ENCODE measurements at regions not wholly inside any gene's neighbourhood (a gene's known extent, or its start where the extent isn't known, plus 50 kb on each side); places are given as distances from the start of the nearest gene placed in this dataset.

- H3K36me3 Mint-ChIP-seq (ENCODE audit: insufficient read depth, unreplicated experiment): no peaks in the 10 kb centered on the region
- DNase-seq: no peak
- no peaks in the 10 kb centered on the region for H3K27me3 Mint-ChIP-seq (ENCODE audit: unreplicated experiment)
- CTCF ChIA-PET: no interaction called here
- no peak for TF ChIP-seq CTCF (IDR thresholded peaks at IDR 0.05; ENCODE audit: unreplicated experiment)
- no peak overlapping the region for H3K27ac Mint-ChIP-seq (ENCODE audit: unreplicated experiment)
- no peak overlapping the region for H3K4me3 Mint-ChIP-seq (ENCODE audit: low read depth, unreplicated experiment)
- no TSS peak for BruUV-seq (replicated peaks)
- peaks cover 35% of the 10 kb centered on the region for H3K4me1 Mint-ChIP-seq (ENCODE audit: low read depth, unreplicated experiment)
- intact Hi-C loops (cut with micrococcal nuclease; ENCODE audit: unreplicated experiment): loop anchor here (5.0 kb wide), 1 partner anchor 54 kb away; no protein-coding TSS in a partner anchor
- H3K9me3 Mint-ChIP-seq (ENCODE audit: low read depth, unreplicated experiment): no peaks in the 10 kb centered on the region
Observed at GRCh38 chr1:56333461-56333860, 245.9 kb downstream of the PLPP3 start.

- peak; percentile 55 for DNase-seq
- CTCF ChIA-PET: interaction anchor here (0.5 to 1.0 kb wide), 2 partner anchors 12 to 1052 kb away, joined by 3 read pairs; no protein-coding TSS in a partner anchor
- H3K4me1 Mint-ChIP-seq (ENCODE audit: low read depth, unreplicated experiment): peaks cover 39% of the 10 kb centered on the region
- H3K27ac Mint-ChIP-seq (ENCODE audit: unreplicated experiment): peak overlapping the region; percentile 94
- no peaks in the 10 kb centered on the region for H3K9me3 Mint-ChIP-seq (ENCODE audit: low read depth, unreplicated experiment)
- no peaks in the 10 kb centered on the region for H3K36me3 Mint-ChIP-seq (ENCODE audit: insufficient read depth, unreplicated experiment)
- TSS peak; percentile 90 for BruUV-seq (replicated peaks)
- H3K4me3 Mint-ChIP-seq (ENCODE audit: low read depth, unreplicated experiment): peak overlapping the region; percentile 64
- H3K27me3 Mint-ChIP-seq (ENCODE audit: unreplicated experiment): no peaks in the 10 kb centered on the region
- intact Hi-C loops (cut with micrococcal nuclease; ENCODE audit: unreplicated experiment): loop anchor here (2.0 to 5.0 kb wide), 4 partner anchors 47 to 247 kb away; partner anchors contain the start of gene PLPP3
- no peak for TF ChIP-seq CTCF (IDR thresholded peaks at IDR 0.05; ENCODE audit: unreplicated experiment)
Observed at GRCh38 chr1:56331892-56332567, 247.3 kb downstream of the PLPP3 start.

GRCh38 chr1:56331207-56331891 lies 248.0 kb downstream of the PLPP3 start:
- CTCF ChIA-PET: no interaction called here
- Mint-ChIP-seq H3K36me3 (ENCODE audit: insufficient read depth, unreplicated experiment) (no peaks in the 10 kb centered on the region), H3K27ac (ENCODE audit: unreplicated experiment) (peak overlapping the region; percentile 94), H3K4me1 (ENCODE audit: low read depth, unreplicated experiment) (peaks cover 39% of the 10 kb centered on the region), H3K4me3 (ENCODE audit: low read depth, unreplicated experiment) (peak overlapping the region; percentile 64), H3K27me3 (ENCODE audit: unreplicated experiment) (no peaks in the 10 kb centered on the region), H3K9me3 (ENCODE audit: low read depth, unreplicated experiment) (no peaks in the 10 kb centered on the region)
- intact Hi-C loops (cut with micrococcal nuclease; ENCODE audit: unreplicated experiment): loop anchor here (2.0 to 5.0 kb wide), 4 partner anchors 47 to 247 kb away; partner anchors contain the start of gene PLPP3
- BruUV-seq (replicated peaks): no TSS peak
- DNase-seq: peak; percentile 20
- TF ChIP-seq CTCF (IDR thresholded peaks at IDR 0.05; ENCODE audit: unreplicated experiment): no peak

GRCh38 chr1:56330391-56331026 lies 248.9 kb downstream of the PLPP3 start:
- BruUV-seq (replicated peaks): no TSS peak
- Mint-ChIP-seq H3K27ac (ENCODE audit: unreplicated experiment) (peak overlapping the region; percentile 94), H3K36me3 (ENCODE audit: insufficient read depth, unreplicated experiment) (no peaks in the 10 kb centered on the region), H3K27me3 (ENCODE audit: unreplicated experiment) (no peaks in the 10 kb centered on the region), H3K4me1 (ENCODE audit: low read depth, unreplicated experiment) (peaks cover 46% of the 10 kb centered on the region), H3K4me3 (ENCODE audit: low read depth, unreplicated experiment) (peak overlapping the region; percentile 24), H3K9me3 (ENCODE audit: low read depth, unreplicated experiment) (no peaks in the 10 kb centered on the region)
- no peak for DNase-seq
- CTCF ChIA-PET: no interaction called here
- no peak for TF ChIP-seq CTCF (IDR thresholded peaks at IDR 0.05; ENCODE audit: unreplicated experiment)
- intact Hi-C loops (cut with micrococcal nuclease; ENCODE audit: unreplicated experiment): loop anchor here (2.0 to 5.0 kb wide), 4 partner anchors 46 to 248 kb away; partner anchors contain the start of gene PLPP3

All from Calu3 (cell line).